ENCODE measurements at regions not wholly inside any gene's neighbourhood (a gene's known extent, or its start where the extent isn't known, plus 50 kb on each side); places are given as distances from the start of the nearest gene placed in this dataset.

- no peak for DNase-seq
- intact Hi-C loops (cut with DNase I) = no loop called here
- TF ChIP-seq POLR2A (IDR thresholded peaks at IDR 0.05) (no peak), EP300 (IDR thresholded peaks at IDR 0.05) (no peak), CTCF (IDR thresholded peaks at IDR 0.05) (no peak)
- Histone ChIP-seq H3K9me3 (no peaks in the 10 kb centered on the region), H3K4me1 (ENCODE audit: insufficient read depth) (no peaks in the 10 kb centered on the region), H3K36me3 (no peaks in the 10 kb centered on the region), H3K27ac (no peak overlapping the region), H3K27me3 (no peaks in the 10 kb centered on the region), H3K4me3 (no peak overlapping the region)
- 90 to 93% (median 92%) methylated on average over 1 of the region's 1 CpG for WGBS, 3 donors
These were observed 445.7 kb upstream of the FANCL start for GRCh38 chr2:58686776-58687175.

GRCh38 chr2:58680755-58681310 lies 439.7 kb upstream of the FANCL start:
- Histone ChIP-seq H3K27me3 (no peaks in the 10 kb centered on the region), H3K4me3 (no peak overlapping the region), H3K9me3 (no peaks in the 10 kb centered on the region), H3K36me3 (no peaks in the 10 kb centered on the region), H3K27ac (no peak overlapping the region), H3K4me1 (ENCODE audit: insufficient read depth) (no peaks in the 10 kb centered on the region)
- 88 to 96% (median 92%) methylated on average over 1 of the region's 1 CpG for WGBS, 3 donors
- no peak for DNase-seq
- TF ChIP-seq EP300 (IDR thresholded peaks at IDR 0.05) (no peak), POLR2A (IDR thresholded peaks at IDR 0.05) (no peak), CTCF (IDR thresholded peaks at IDR 0.05) (no peak)
- intact Hi-C loops (cut with DNase I) = no loop called here

- Histone ChIP-seq H3K27ac (no peak overlapping the region), H3K4me1 (ENCODE audit: insufficient read depth) (no peaks in the 10 kb centered on the region), H3K4me3 (no peak overlapping the region), H3K27me3 (no peaks in the 10 kb centered on the region), H3K9me3 (no peaks in the 10 kb centered on the region), H3K36me3 (no peaks in the 10 kb centered on the region)
- intact Hi-C loops (cut with DNase I) = no loop called here
- 83 to 89% (median 88%) methylated on average over 3 of the region's 3 CpGs for WGBS, 3 donors
- no peak for TF ChIP-seq POLR2A (IDR thresholded peaks at IDR 0.05)
- no peak for TF ChIP-seq EP300 (IDR thresholded peaks at IDR 0.05)
- no peak for TF ChIP-seq CTCF (IDR thresholded peaks at IDR 0.05)
- DNase-seq = no peak
These were observed 436.6 kb upstream of the FANCL start for GRCh38 chr2:58677748-58678147.

GRCh38 chr2:58671675-58672074 lies 430.6 kb upstream of the FANCL start:
- no peak overlapping the region for H3K4me3 ChIP-seq
- no peaks in the 10 kb centered on the region for H3K4me1 ChIP-seq (ENCODE audit: insufficient read depth)
- H3K27ac ChIP-seq = no peak overlapping the region
- no peaks in the 10 kb centered on the region for H3K36me3 ChIP-seq
- TF ChIP-seq POLR2A (IDR thresholded peaks at IDR 0.05) (no peak), CTCF (IDR thresholded peaks at IDR 0.05) (no peak), EP300 (IDR thresholded peaks at IDR 0.05) (no peak)
- H3K27me3 ChIP-seq = no peaks in the 10 kb centered on the region
- 92 to 96% (median 95%) methylated on average over 2 of the region's 2 CpGs for WGBS, 3 donors
- intact Hi-C loops (cut with DNase I) = no loop called here
- H3K9me3 ChIP-seq = no peaks in the 10 kb centered on the region
- no peak for DNase-seq
